GM12875 (cell line): ENCODE measurements at regions not wholly inside any gene's neighbourhood (a gene's known extent, or its start where the extent isn't known, plus 50 kb on each side); places are given as distances from the start of the nearest gene placed in this dataset.

Source experiments
- H3K4me3 ChIP-seq: one replicate; pipeline ENCODE4 v1.5.1; 2011; ENCODE audit warnings: low read depth, low read length, control low read depth
- TF ChIP-seq, protein P1 (sequence below): IDR thresholded peaks from 2 replicates; pipeline ENCODE4 v1.5.1; 2011; ENCODE audit warnings: low read depth, mild to moderate bottlenecking, control low read depth, inconsistent platforms, low read length, moderate library complexity, borderline replicate concordance; ENCODE audit not compliant: insufficient read depth

DNA sequence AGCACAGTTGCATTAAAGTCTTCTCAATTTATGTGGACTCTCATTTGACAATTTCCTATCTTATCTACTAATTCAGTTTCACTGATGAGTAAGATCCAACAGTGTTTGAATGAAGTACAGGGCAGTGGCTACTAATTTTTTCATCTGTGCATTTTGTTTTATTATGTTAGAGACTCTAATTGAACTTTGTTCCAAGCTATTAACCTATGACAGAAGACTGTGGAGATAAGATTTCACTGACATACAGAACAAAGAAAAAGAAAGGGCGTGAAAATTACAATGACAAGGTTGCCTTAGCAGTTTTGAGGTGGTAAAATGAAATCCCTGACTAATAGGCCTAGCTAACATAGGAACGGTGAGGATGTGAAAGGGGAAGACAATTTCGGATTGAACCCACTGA is 153.2 kb upstream of the SOX5 start:
- TF ChIP-seq, protein P1, sequence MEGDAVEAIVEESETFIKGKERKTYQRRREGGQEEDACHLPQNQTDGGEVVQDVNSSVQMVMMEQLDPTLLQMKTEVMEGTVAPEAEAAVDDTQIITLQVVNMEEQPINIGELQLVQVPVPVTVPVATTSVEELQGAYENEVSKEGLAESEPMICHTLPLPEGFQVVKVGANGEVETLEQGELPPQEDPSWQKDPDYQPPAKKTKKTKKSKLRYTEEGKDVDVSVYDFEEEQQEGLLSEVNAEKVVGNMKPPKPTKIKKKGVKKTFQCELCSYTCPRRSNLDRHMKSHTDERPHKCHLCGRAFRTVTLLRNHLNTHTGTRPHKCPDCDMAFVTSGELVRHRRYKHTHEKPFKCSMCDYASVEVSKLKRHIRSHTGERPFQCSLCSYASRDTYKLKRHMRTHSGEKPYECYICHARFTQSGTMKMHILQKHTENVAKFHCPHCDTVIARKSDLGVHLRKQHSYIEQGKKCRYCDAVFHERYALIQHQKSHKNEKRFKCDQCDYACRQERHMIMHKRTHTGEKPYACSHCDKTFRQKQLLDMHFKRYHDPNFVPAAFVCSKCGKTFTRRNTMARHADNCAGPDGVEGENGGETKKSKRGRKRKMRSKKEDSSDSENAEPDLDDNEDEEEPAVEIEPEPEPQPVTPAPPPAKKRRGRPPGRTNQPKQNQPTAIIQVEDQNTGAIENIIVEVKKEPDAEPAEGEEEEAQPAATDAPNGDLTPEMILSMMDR = no peak
- no peak overlapping the region for H3K4me3 ChIP-seq

- no peak overlapping the region for H3K4me3 ChIP-seq
- TF ChIP-seq, protein P1 = no peak
Observed at GRCh38 chr12:24099576-24099975, 150.1 kb upstream of the SOX5 start.

DNA sequence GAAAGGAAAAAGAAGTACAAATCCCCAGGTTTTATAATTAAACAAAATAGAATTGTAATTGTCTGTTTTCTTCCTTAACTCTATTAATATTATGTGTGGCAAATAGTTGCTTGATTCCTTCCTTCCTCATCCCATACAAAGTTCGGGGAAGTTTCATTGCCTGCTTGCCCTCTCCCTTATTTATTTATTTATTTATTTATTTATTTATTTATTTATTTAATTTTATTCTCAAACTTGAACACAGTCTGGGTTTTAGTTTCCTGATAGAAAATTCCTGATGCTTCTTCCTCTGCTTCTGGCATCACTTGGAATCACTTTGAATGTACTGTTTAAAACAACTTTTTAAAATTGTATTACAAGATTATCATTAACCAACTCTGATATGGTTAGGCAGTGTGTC is 145.8 kb upstream of the SOX5 start:
- TF ChIP-seq, protein P1 = no peak
- H3K4me3 ChIP-seq = no peak overlapping the region

DNA sequence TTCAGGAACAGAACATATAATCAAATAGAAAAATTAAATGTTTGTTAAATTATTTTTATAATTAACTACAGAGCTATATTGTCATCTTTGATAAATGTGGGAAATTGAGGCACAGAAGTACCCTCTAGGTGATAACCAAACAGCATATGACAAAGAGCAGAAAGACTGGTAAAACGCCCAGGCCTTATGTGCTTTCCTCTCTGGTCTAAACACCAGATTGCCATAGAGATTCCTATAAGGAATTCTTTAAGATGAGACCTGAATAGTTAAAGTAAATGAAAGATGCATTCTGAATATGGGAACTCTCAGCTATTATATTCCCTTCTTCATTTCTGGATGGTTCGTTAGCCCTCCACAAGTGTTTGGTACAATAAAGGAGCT is 140.0 kb upstream of the SOX5 start:
- TF ChIP-seq, protein P1 = no peak
- no peak overlapping the region for H3K4me3 ChIP-seq

- TF ChIP-seq, protein P1 = no peak
- no peak overlapping the region for H3K4me3 ChIP-seq
Observed at GRCh38 chr12:24088751-24089509, 139.5 kb upstream of the SOX5 start.

DNA sequence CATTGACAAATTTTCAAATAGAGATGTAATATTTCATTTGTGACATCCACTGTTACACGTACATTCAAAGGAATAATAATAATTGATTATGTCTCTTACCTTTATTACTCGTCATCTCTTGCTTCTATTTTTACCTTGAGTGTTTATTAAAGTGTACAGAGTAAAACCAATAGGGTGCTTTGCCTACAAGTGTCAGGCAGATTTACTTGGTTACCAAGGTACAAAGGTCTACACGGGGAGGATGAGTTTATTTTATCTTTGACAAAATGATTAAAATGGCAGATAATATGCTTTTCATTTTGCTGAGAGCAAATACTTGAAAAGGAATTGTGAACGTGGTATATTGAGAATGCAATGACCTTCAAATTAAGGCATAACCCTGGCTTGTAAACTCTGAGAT is 137.8 kb upstream of the SOX5 start:
- TF ChIP-seq, protein P1 = no peak
- H3K4me3 ChIP-seq = no peak overlapping the region

GRCh38 chr12:24084800-24085199 is 135.3 kb upstream of the SOX5 start:
- TF ChIP-seq, protein P1 = no peak
- no peak overlapping the region for H3K4me3 ChIP-seq
